ENCODE measurements at regions not wholly inside any gene's neighbourhood (a gene's known extent, or its start where the extent isn't known, plus 50 kb on each side); places are given as distances from the start of the nearest gene placed in this dataset.

GRCh38 chr1:30378003-30378596 lies 345.3 kb downstream of the MATN1 start:
- Mint-ChIP-seq H3K27ac (ENCODE audit: low read depth) (no peak overlapping the region), H3K36me3 (ENCODE audit: insufficient read depth) (no peaks in the 10 kb centered on the region), H3K27me3 (peaks cover 78% of the 10 kb centered on the region), H3K9me3 (no peaks in the 10 kb centered on the region), H3K4me3 (no peak overlapping the region), H3K4me1 (peaks cover 3% of the 10 kb centered on the region)
- ATAC-seq (replicated peaks; ENCODE audit: extremely low read depth, poor library complexity, severe bottlenecking) (no peak), DNase-seq (ENCODE audit: low spot score in 2 of 2) (no peak)

DNA sequence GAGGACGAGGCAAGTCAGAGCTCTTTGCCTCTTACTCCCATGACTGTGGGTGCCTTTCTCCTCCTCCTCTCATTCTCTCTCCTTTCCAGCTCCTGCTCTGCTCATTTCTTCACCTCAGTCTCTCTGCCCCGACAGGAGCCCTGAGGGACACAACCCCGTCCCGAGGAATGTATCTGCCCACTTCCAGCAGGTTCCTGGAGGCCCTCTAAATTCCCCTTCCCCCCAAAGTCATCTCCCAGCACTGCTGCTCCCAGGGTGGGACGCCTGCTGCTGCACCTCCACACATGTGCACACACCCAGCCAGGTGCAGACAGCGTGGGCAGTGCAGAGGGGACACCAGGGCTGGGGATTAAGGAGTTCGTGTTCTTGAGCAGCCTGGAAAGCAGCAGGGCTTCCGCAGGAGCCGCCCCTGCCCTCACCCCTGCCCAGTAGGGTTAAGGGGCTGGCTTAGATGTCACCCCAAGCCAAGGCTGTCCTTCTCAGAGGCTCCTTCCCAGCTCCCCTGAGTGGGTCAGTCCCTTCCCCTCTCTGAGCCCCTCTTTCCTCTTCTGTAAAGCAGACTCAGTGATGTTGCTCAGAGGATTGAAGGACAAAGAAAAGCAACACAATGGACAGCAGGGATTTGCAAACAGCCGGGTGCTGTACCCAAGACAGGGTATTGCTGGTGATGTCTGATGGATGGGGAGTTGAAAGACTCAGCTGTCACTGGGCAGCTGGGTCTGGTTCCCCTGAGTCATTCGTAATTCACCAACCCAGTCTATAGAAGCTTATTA lies 346.0 kb downstream of the MATN1 start:
- Mint-ChIP-seq H3K4me1 (peaks cover 3% of the 10 kb centered on the region), H3K9me3 (no peaks in the 10 kb centered on the region), H3K36me3 (ENCODE audit: insufficient read depth) (no peaks in the 10 kb centered on the region), H3K27me3 (peaks cover 74% of the 10 kb centered on the region), H3K27ac (ENCODE audit: low read depth) (no peak overlapping the region), H3K4me3 (no peak overlapping the region)
- ATAC-seq (replicated peaks; ENCODE audit: extremely low read depth, poor library complexity, severe bottlenecking): no peak
- no peak for DNase-seq (ENCODE audit: low spot score in 2 of 2)

DNA sequence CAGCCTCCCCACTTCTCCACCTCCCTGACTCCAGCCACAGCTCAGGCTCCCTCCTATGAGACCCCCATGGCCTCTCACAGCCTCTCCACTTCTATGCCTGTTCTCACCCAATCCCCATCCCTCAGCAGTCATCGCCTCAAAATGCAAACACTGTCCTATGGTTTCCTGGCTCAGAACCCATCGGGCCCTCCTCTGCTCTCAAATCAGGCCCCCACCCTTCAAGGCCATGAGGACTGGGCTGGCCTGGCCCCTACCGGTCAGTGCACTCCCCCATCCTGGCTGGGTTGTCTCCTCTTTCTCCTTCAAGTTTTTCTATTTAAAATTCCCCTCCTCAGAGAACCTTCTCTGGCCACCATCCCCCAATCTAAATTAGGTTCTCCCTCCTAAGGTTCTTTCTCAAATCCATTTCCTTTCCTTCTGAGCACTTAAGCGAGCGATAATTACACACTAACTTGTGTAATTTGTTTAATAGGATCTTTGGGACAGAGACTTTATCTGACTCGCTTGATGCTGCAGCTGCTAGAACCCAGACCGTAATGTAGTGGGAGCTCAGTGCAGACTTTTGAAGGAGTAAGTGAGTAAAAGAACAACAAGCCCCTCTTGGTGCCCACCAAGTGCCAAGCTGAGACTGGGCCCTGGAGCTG lies 347.2 kb downstream of the MATN1 start:
- Mint-ChIP-seq H3K4me1 (peaks cover 3% of the 10 kb centered on the region), H3K27me3 (peaks cover 62% of the 10 kb centered on the region), H3K4me3 (no peak overlapping the region), H3K27ac (ENCODE audit: low read depth) (no peak overlapping the region), H3K36me3 (ENCODE audit: insufficient read depth) (no peaks in the 10 kb centered on the region), H3K9me3 (no peaks in the 10 kb centered on the region)
- DNase-seq (ENCODE audit: low spot score in 2 of 2) (no peak), ATAC-seq (replicated peaks; ENCODE audit: extremely low read depth, poor library complexity, severe bottlenecking) (no peak)

GRCh38 chr1:30375156-30375555 lies 348.2 kb downstream of the MATN1 start:
- peaks cover 52% of the 10 kb centered on the region for H3K27me3 Mint-ChIP-seq
- peaks cover 3% of the 10 kb centered on the region for H3K4me1 Mint-ChIP-seq
- H3K36me3 Mint-ChIP-seq (ENCODE audit: insufficient read depth): no peaks in the 10 kb centered on the region
- DNase-seq (ENCODE audit: low spot score in 2 of 2): peak in 1 of 2 donors; percentile 12
- no peaks in the 10 kb centered on the region for H3K9me3 Mint-ChIP-seq
- H3K27ac Mint-ChIP-seq (ENCODE audit: low read depth): no peak overlapping the region
- H3K4me3 Mint-ChIP-seq: no peak overlapping the region
- no peak for ATAC-seq (replicated peaks; ENCODE audit: extremely low read depth, poor library complexity, severe bottlenecking)

DNA sequence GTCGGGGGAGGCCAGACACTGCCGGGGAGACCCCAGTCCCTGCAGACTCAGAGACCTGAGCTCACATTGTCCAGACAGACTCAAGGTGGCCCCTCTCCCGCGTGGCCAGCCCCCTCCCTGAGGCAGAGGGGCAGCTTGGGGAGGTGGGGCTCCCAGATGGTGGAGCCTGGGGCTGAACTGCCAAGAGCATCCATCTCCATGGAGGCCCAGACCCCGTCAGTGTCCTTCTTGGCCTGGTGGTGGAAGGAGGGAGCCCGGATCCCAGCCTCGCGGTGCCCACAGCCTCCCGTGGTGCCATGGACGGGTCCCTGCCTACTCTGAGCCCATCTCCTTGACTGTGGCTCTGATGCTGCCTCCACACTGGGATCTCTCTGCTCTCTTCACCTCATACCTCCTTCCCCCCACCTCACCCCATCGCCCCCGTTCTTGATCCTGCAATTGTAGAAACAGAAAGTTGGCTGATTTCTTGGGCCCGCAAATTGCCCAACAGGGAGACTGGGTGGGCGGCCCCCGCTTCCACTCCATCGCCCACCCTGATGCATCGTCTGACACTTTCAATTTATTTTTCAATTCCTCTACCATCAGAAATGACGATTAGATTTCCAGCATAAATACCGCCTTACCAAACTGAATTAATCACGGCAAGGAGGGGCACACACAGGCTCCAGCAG lies 348.9 kb downstream of the MATN1 start:
- Mint-ChIP-seq H3K4me3 (no peak overlapping the region), H3K9me3 (no peaks in the 10 kb centered on the region), H3K27me3 (peaks cover 46% of the 10 kb centered on the region), H3K36me3 (ENCODE audit: insufficient read depth) (no peaks in the 10 kb centered on the region), H3K27ac (ENCODE audit: low read depth) (no peak overlapping the region), H3K4me1 (peaks cover 1% of the 10 kb centered on the region)
- DNase-seq (ENCODE audit: low spot score in 2 of 2): no peak
- ATAC-seq (replicated peaks; ENCODE audit: extremely low read depth, poor library complexity, severe bottlenecking): no peak

GRCh38 chr1:30373471-30374399 lies 349.6 kb downstream of the MATN1 start:
- Mint-ChIP-seq H3K4me1 (no peaks in the 10 kb centered on the region), H3K27me3 (peaks cover 39% of the 10 kb centered on the region), H3K36me3 (ENCODE audit: insufficient read depth) (no peaks in the 10 kb centered on the region), H3K9me3 (no peaks in the 10 kb centered on the region), H3K27ac (ENCODE audit: low read depth) (no peak overlapping the region), H3K4me3 (no peak overlapping the region)
- ATAC-seq (replicated peaks; ENCODE audit: extremely low read depth, poor library complexity, severe bottlenecking) (no peak), DNase-seq (ENCODE audit: low spot score in 2 of 2) (no peak)

GRCh38 chr1:30372792-30373433 lies 350.5 kb downstream of the MATN1 start:
- no peaks in the 10 kb centered on the region for H3K9me3 Mint-ChIP-seq
- DNase-seq (ENCODE audit: low spot score in 2 of 2): no peak
- no peaks in the 10 kb centered on the region for H3K4me1 Mint-ChIP-seq
- H3K4me3 Mint-ChIP-seq: no peak overlapping the region
- H3K27me3 Mint-ChIP-seq: peaks cover 30% of the 10 kb centered on the region
- H3K27ac Mint-ChIP-seq (ENCODE audit: low read depth): no peak overlapping the region
- no peak for ATAC-seq (replicated peaks; ENCODE audit: extremely low read depth, poor library complexity, severe bottlenecking)
- H3K36me3 Mint-ChIP-seq (ENCODE audit: insufficient read depth): no peaks in the 10 kb centered on the region

DNA sequence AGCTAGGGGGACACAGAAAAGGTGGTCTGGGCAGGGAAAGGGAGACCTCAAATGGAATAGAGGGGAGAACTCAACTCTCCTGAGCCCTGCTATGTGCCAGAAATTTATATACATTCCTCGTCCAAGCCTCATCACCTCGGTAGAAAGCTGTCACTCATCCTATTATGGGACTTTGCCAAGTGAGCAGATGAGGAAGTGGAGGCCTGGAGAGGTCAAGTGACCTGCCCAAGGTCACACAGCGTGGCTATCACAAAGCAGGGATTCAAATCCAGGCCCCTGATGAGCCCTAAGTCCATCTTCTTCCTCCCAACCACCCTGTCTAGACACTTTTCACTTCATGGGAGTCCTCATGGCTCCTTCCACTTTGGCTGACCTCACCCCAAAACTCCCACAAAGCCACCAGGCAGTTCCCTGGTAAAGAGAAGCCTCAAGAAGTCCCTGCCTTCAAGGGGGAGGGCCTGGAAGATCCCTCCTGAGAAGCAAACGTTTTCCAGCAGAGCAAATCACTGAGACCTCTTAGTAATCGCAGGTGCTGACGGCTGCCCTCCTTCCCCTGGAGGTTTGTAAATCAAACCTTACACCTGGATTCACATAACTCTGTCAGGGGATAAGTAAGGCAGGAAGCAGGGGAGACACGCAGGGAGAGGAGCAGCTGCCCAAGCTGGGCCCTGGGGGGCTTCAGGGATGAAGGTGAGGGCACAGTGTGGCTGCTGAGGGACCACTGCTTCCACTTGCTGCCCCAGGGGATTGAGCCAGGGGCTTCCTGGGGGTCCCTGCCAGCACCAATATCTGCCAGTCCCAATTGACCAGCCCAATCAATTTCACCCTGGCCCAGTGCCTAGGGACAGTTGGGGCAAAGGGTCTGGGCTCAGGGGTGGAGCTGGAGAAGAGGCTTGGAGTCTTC lies 351.2 kb downstream of the MATN1 start:
- no peaks in the 10 kb centered on the region for H3K9me3 Mint-ChIP-seq
- no peaks in the 10 kb centered on the region for H3K4me1 Mint-ChIP-seq
- peaks cover 23% of the 10 kb centered on the region for H3K27me3 Mint-ChIP-seq
- DNase-seq (ENCODE audit: low spot score in 2 of 2): no peak
- H3K27ac Mint-ChIP-seq (ENCODE audit: low read depth): no peak overlapping the region
- H3K36me3 Mint-ChIP-seq (ENCODE audit: insufficient read depth): no peaks in the 10 kb centered on the region
- ATAC-seq (replicated peaks; ENCODE audit: extremely low read depth, poor library complexity, severe bottlenecking): no peak
- no peak overlapping the region for H3K4me3 Mint-ChIP-seq

GRCh38 chr1:30371179-30371788 lies 352.1 kb downstream of the MATN1 start:
- no peaks in the 10 kb centered on the region for H3K4me1 Mint-ChIP-seq
- DNase-seq (ENCODE audit: low spot score in 2 of 2) (no peak), ATAC-seq (replicated peaks; ENCODE audit: extremely low read depth, poor library complexity, severe bottlenecking) (no peak)
- H3K9me3 Mint-ChIP-seq: no peaks in the 10 kb centered on the region
- no peak overlapping the region for H3K27ac Mint-ChIP-seq (ENCODE audit: low read depth)
- H3K4me3 Mint-ChIP-seq: no peak overlapping the region
- H3K27me3 Mint-ChIP-seq: peaks cover 16% of the 10 kb centered on the region
- no peaks in the 10 kb centered on the region for H3K36me3 Mint-ChIP-seq (ENCODE audit: insufficient read depth)

- Mint-ChIP-seq H3K27me3 (peaks cover 8% of the 10 kb centered on the region), H3K27ac (ENCODE audit: low read depth) (no peak overlapping the region), H3K4me1 (no peaks in the 10 kb centered on the region), H3K36me3 (ENCODE audit: insufficient read depth) (no peaks in the 10 kb centered on the region), H3K9me3 (no peaks in the 10 kb centered on the region), H3K4me3 (no peak overlapping the region)
- ATAC-seq (replicated peaks; ENCODE audit: extremely low read depth, poor library complexity, severe bottlenecking) (no peak), DNase-seq (ENCODE audit: low spot score in 2 of 2) (no peak)
Measured at GRCh38 chr1:30368651-30369240, 354.6 kb downstream of the MATN1 start.
